HCT116 (cell line): ENCODE measurements at regions not wholly inside any gene's neighbourhood (a gene's known extent, or its start where the extent isn't known, plus 50 kb on each side); places are given as distances from the start of the nearest gene placed in this dataset.

Experiments used
- ATAC-seq: fragments of 200-7000 bp; cut with Tn5 transposase; 2 replicates; pipeline ENCODE4 v1.9.1; 2020; ENCODE audit warnings: mild to moderate bottlenecking, moderate library complexity
- BruUV-seq: library from RNA; stranded (reverse); fragments of 400-500 nt; replicated peaks from 2 replicates; lab custom pipeline; 2021; lab: Mats Ljungman, UMichigan
- CTCF ChIA-PET: fragments of 300-600 bp; sonication (Branson Sonifier 250); formaldehyde crosslinking; loops from one replicate; lab custom pipeline; 2021; ENCODE audit warnings: antibody characterized with exemption; lab: Charles Lee
- POLR2A ChIA-PET: fragments of 300-600, 350-600 bp; sonication (Branson Sonifier 250); formaldehyde crosslinking; loops from one replicate; lab custom pipeline; 2021; ENCODE audit warnings: antibody characterized with exemption; lab: Charles Lee
- RAD21 ChIA-PET, 2 experiments: fragments of 300-600 bp; sonication (Branson Sonifier 250); formaldehyde crosslinking; loops; one replicate each; lab custom pipeline; 2023; ENCODE audit warnings: low total read pairs in 2 of 2; ENCODE audit not compliant: uncharacterized antibody in 2 of 2, unreplicated experiment in 2 of 2, low non-redundant PET in 1 of 2; lab: Charles Lee
- DNase-seq: peaks from one replicate; pipeline ENCODE4 v3.0.0-alpha.2; 2010; ENCODE audit warnings: low read depth, low spot score
- H2AFZ ChIP-seq: fragments of 200-600 bp; shearing (Covaris generic), sonication (generic); 2 replicates; pipeline ENCODE4 v1.6.1; 2017; ENCODE audit warnings: low read depth, mixed run types, mixed read lengths, antibody characterized with exemption, low read length; ENCODE audit not compliant: poor library complexity, severe bottlenecking
- H3K27ac ChIP-seq: 2 replicates; pipeline ENCODE4 v1.5.1; 2012; ENCODE audit warnings: low read depth, low read length
- H3K27me3 ChIP-seq: fragments of 200-600 bp; sonication (generic); 2 replicates; pipeline ENCODE4 v1.6.1; 2016; ENCODE audit warnings: mixed run types, low read length, mixed read lengths; ENCODE audit not compliant: insufficient read depth
- H3K36me3 ChIP-seq, 2 experiments: fragments of 200-500 bp in 1 of 2; fragments of 200-600 bp in 1 of 2; sonication (Bioruptor generic) in 1 of 2; sonication (generic) in 1 of 2; 2 replicates each; pipeline versions ENCODE4 v1.5.1 to v1.6.1; 2014 to 2016; ENCODE audit warnings: low read length in 2 of 2, inconsistent platforms in 1 of 2, mixed read lengths in 1 of 2, mixed run types in 1 of 2; ENCODE audit not compliant: insufficient read depth in 2 of 2, control insufficient read depth in 1 of 2
- H3K4me1 ChIP-seq, 2 experiments: fragments of 200-600 bp in 1 of 2; sonication (generic) in 1 of 2; 2 replicates each; pipeline versions ENCODE4 v1.5.1 to v1.6.1; 2012 to 2017; ENCODE audit warnings: low read length in 2 of 2, inconsistent platforms in 1 of 2, mild to moderate bottlenecking in 1 of 2, mixed read lengths in 1 of 2, mixed run types in 1 of 2, moderate library complexity in 1 of 2; ENCODE audit not compliant: insufficient read depth in 2 of 2, control insufficient read depth in 1 of 2
- H3K4me2 ChIP-seq: fragments of 200-600 bp; sonication (generic); 2 replicates; pipeline ENCODE4 v1.6.1; 2017; ENCODE audit warnings: mixed run types, low read length, mixed read lengths
- H3K4me3 ChIP-seq, 2 experiments: fragments of 200-600 bp in 1 of 2; sonication (generic) in 1 of 2; replicated peaks in 1 of 2; 2 replicates each; pipeline ENCODE4 v1.5.1; 2011 to 2016; ENCODE audit warnings: low read length in 2 of 2, control low read depth in 1 of 2, low read depth in 1 of 2, mild to moderate bottlenecking in 1 of 2, mixed read lengths in 1 of 2, mixed run types in 1 of 2
- H3K79me2 ChIP-seq: fragments of 200-600 bp; sonication (generic); 2 replicates; pipeline ENCODE4 v1.6.1; 2017; ENCODE audit warnings: mild to moderate bottlenecking, mixed run types, low read length, moderate library complexity, mixed read lengths; ENCODE audit not compliant: insufficient read depth
- H3K9ac ChIP-seq: fragments of 200-600 bp; sonication (generic); 2 replicates; pipeline ENCODE4 v1.6.1; 2016; ENCODE audit warnings: low read length, mixed read lengths
- H3K9me2 ChIP-seq: fragments of 200-600 bp; sonication (generic), shearing (Covaris generic); 2 replicates; pipeline ENCODE4 v1.6.1; 2017; ENCODE audit warnings: mixed run types, mild to moderate bottlenecking, moderate library complexity; ENCODE audit not compliant: insufficient read depth
- H3K9me3 ChIP-seq, 2 experiments: fragments of 200-500 bp in 1 of 2; fragments of 200-600 bp in 1 of 2; sonication (Bioruptor generic) in 1 of 2; sonication (generic) in 1 of 2; 2 replicates each; pipeline ENCODE4 v1.6.1; 2014 to 2017; ENCODE audit warnings: low read length in 2 of 2, mixed read lengths in 2 of 2, inconsistent platforms in 1 of 2, low read depth in 1 of 2, mild to moderate bottlenecking in 1 of 2, mixed run types in 1 of 2, moderate library complexity in 1 of 2; ENCODE audit not compliant: control insufficient read depth in 1 of 2, insufficient read depth in 1 of 2
- H4K20me1 ChIP-seq: fragments of 200-600 bp; sonication (generic), shearing (Covaris generic); 2 replicates; pipeline ENCODE4 v1.6.1; 2017; ENCODE audit warnings: mixed run types, mild to moderate bottlenecking, moderate library complexity; ENCODE audit not compliant: insufficient read depth
- CEBPB ChIP-seq: IDR thresholded peaks from 2 replicates; pipeline ENCODE4 v1.6.1; 2012; ENCODE audit warnings: low read depth
- CTCF ChIP-seq, 3 experiments: fragments of 200-600 bp in 1 of 3; sonication (generic) in 1 of 3; IDR thresholded peaks in 2 of 3; conservative IDR thresholded peaks in 1 of 3; 2 replicates each; pipeline ENCODE4 v1.5.1; 2012 to 2017; ENCODE audit warnings: low read depth in 2 of 3, low read length in 2 of 3, antibody characterized with exemption in 1 of 3, borderline replicate concordance in 1 of 3, control low read depth in 1 of 3, mild to moderate bottlenecking in 1 of 3, mixed read lengths in 1 of 3, mixed run types in 1 of 3, moderate library complexity in 1 of 3; ENCODE audit not compliant: insufficient read depth in 1 of 3
- EZH2phosphoT487 ChIP-seq: fragments of 200-600 bp; IDR thresholded peaks from 2 replicates; pipeline ENCODE4 v1.6.1; 2018; ENCODE audit warnings: antibody characterized with exemption, borderline replicate concordance
- FOSL1 ChIP-seq: IDR thresholded peaks from 2 replicates; pipeline ENCODE4 v1.6.1; 2012; ENCODE audit warnings: low read depth
- JUND ChIP-seq: IDR thresholded peaks from 2 replicates; pipeline ENCODE4 v1.6.1; 2012
- MAX ChIP-seq: IDR thresholded peaks from 2 replicates; pipeline ENCODE4 v1.6.1; 2012
- POLR2AphosphoS5 ChIP-seq: IDR thresholded peaks from 2 replicates; pipeline ENCODE4 v1.6.1; 2011; ENCODE audit warnings: mild to moderate bottlenecking, low read depth, low read length, moderate library complexity
- SIN3A ChIP-seq: IDR thresholded peaks from 2 replicates; pipeline ENCODE4 v1.6.1; 2012; ENCODE audit warnings: low read depth
- SRF ChIP-seq: IDR thresholded peaks from 2 replicates; pipeline ENCODE4 v1.6.1; 2012; ENCODE audit warnings: low read depth
- TCF7L2 ChIP-seq: IDR thresholded peaks from 2 replicates; pipeline ENCODE4 v1.7.0; 2011; ENCODE audit warnings: borderline replicate concordance, inconsistent platforms; ENCODE audit not compliant: insufficient read depth, insufficient read length; ENCODE audit errors: extremely low read depth
- YY1 ChIP-seq: IDR thresholded peaks from 2 replicates; pipeline ENCODE4 v1.6.1; 2011; ENCODE audit warnings: low read length, low read depth, moderate library complexity, mild to moderate bottlenecking; ENCODE audit not compliant: insufficient replicate concordance; ENCODE audit errors: extremely low read depth
- ZBTB33 ChIP-seq: IDR thresholded peaks from 2 replicates; pipeline ENCODE4 v1.6.1; 2011; ENCODE audit warnings: mild to moderate bottlenecking, low read length, moderate library complexity; ENCODE audit not compliant: insufficient replicate concordance; ENCODE audit errors: extremely low read depth
- ZNF274 ChIP-seq: fragments of 200-500 bp; sonication (Bioruptor generic); IDR thresholded peaks from 2 replicates; pipeline ENCODE4 v1.6.1; 2014; ENCODE audit warnings: mild to moderate bottlenecking, low read depth, low read length, inconsistent platforms
- intact Hi-C: fragments of 100-400 bp; cut with micrococcal nuclease; formaldehyde crosslinking; loops from 2 replicates; pipeline ENCODE4 v1.10.0; 2022

DNA sequence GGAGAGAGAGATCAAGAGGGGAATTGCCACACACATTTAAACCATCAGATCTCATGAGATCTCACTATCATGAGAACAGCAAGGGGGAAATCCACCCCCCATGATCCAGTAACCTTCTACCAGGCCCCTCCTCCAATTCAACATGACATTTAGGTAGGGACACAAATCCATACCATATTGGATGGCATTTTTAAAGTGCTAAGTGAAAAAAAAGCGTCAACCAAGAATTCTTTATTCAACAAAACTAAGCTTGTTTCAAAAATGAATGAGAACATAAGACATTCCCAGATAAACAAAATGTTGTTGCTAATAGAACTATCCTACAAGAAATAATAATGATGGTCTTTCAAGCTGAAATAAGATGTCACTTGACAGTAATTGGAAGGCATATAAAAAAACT is 626.2 kb upstream of the LRRTM1 start:
- TF ChIP-seq CEBPB (no peak), ZBTB33 (no peak), SRF (no peak), CTCF (IDR thresholded peaks at IDR 0.05 in 2 of 3, conservative IDR thresholded peaks at IDR 0.05 in 1 of 3; ENCODE audit: borderline replicate concordance in 1 of 3, insufficient read depth in 1 of 3, low read depth in 2 of 3, low read length in 2 of 3) (no peak), YY1 (no peak), JUND (no peak), ZNF274 (no peak), SIN3A (no peak), POLR2AphosphoS5 (no peak), MAX (no peak), FOSL1 (no peak), EZH2phosphoT487 (no peak), TCF7L2 (no peak)
- DNase-seq: no peak
- ChIA-PET CTCF (no interaction called here), RAD21 (no interaction called here), POLR2A (no interaction called here)
- Histone ChIP-seq H3K27me3 (no peaks in the 10 kb centered on the region), H3K27ac (no peak overlapping the region), H3K79me2 (no peaks in the 10 kb centered on the region), H2AFZ (no peak overlapping the region), H3K4me2 (no peak overlapping the region), H3K9ac (no peak overlapping the region), H3K36me3 (no peaks in the 10 kb centered on the region; a peak in 1 of 4 replicates), H3K4me3 (no peak overlapping the region), H3K9me3 (peaks cover 0 to 6% of the 10 kb centered on the region in 2 experiments; a peak in 1 of 4 replicates), H3K4me1 (no peaks in the 10 kb centered on the region), H4K20me1 (no peaks in the 10 kb centered on the region), H3K9me2 (no peaks in the 10 kb centered on the region)
- intact Hi-C loops: no loop called here
- no TSS peak for BruUV-seq
- no peak for ATAC-seq
